Heart right ventricle (tissue), 16 donors: ENCODE measurements at regions not wholly inside any gene's neighbourhood (a gene's known extent, or its start where the extent isn't known, plus 50 kb on each side); places are given as distances from the start of the nearest gene placed in this dataset.

Experiments used
- ATAC-seq, 8 donors: fragments of 200-7000 bp; cut with Tn5 transposase; one replicate each; pipeline ENCODE4 v1.9.1; 2020; ENCODE audit warnings: mild to moderate bottlenecking in 8 of 8, moderate library complexity in 8 of 8, moderate number of reproducible peaks in 1 of 8
- DNase-seq, 2 donors: peaks; one replicate each; pipeline ENCODE4 v3.0.0-alpha.2; 2020
- H3K27ac ChIP-seq, 10 donors: fragments of 200-600 bp; sonication (generic) in 2 of 10; one replicate each; pipeline versions ENCODE4 v1.5.0 to v1.8.0; 2020 to 2022; ENCODE audit warnings: mild to moderate bottlenecking in 3 of 10
- H3K27me3 ChIP-seq, 7 donors: fragments of 200-600 bp; one replicate each; pipeline ENCODE4 v1.8.0; 2021 to 2022; ENCODE audit warnings: mild to moderate bottlenecking in 2 of 7
- H3K36me3 ChIP-seq, 9 donors: fragments of 200-600 bp; sonication (generic) in 1 of 9; one replicate each; pipeline versions ENCODE4 v1.5.0 to v1.8.0; 2020 to 2022; ENCODE audit warnings: mild to moderate bottlenecking in 2 of 9
- H3K4me1 ChIP-seq, 9 donors: fragments of 200-600 bp; sonication (generic) in 1 of 9; one replicate each; pipeline versions ENCODE4 v1.5.0 to v1.8.0; 2020 to 2022; ENCODE audit warnings: mild to moderate bottlenecking in 4 of 9
- H3K4me3 ChIP-seq, 10 donors: fragments of 200-600 bp; sonication (generic) in 2 of 10; one replicate each; pipeline versions ENCODE4 v1.5.0 to v1.8.0; 2020 to 2022; ENCODE audit warnings: mild to moderate bottlenecking in 7 of 10, moderate library complexity in 2 of 10
- H3K9me3 ChIP-seq, 11 donors: fragments of 200-600 bp in 10 of 11; sonication (generic) in 2 of 11; one replicate each; pipeline versions ENCODE4 v1.5.0 to v1.8.0; 2013 to 2022; ENCODE audit warnings: mild to moderate bottlenecking in 2 of 11, control low read depth in 1 of 11, moderate library complexity in 1 of 11
- WGBS, 2 donors: extraction: QIAGEN DNeasy Blood & Tissue Kit; methylation state at CpG; one replicate each; pipeline ENCODE4 v1.1.7; 2013; ENCODE audit warnings: inconsistent platforms in 1 of 2; 5-methylcytosine and 5-hydroxymethylcytosine counted together
- intact Hi-C, 10 donors: fragments of 100-400 bp; cut with DNase I; formaldehyde crosslinking; loops; one replicate each; pipeline versions ENCODE4 v1.11.1 to v1.14.2; 2022
- TF ChIP-seq, protein P1 (sequence below), 9 donors: fragments of 200-600 bp; sonication (generic) in 2 of 9; IDR thresholded peaks; one replicate each; pipeline versions ENCODE4 v1.5.0 to v1.8.0; 2021 to 2022; ENCODE audit warnings: antibody characterized with exemption in 9 of 9, mild to moderate bottlenecking in 5 of 9, moderate library complexity in 1 of 9
- donor health status: Arrhythmogenic right ventricular cardiomyopathy.
- donor health status: ischemic (EF 13 %, LVEDD 7.1; RV severe dilation, severe dysfunction).
- donor health status: healthy with polysubstance abuse.
- donor health status: DM: no; HTN: yes; CAD: no.
- donor health status: DM: no; HTN: no; CAD: no.
- donor health status: ischemic (EF 25% LVEDD 6.9; RV normal size, moderate dysfunction).
- donor health status: ischemic (EF 25% LVEDD 5.7; RV mildly dilated, moderate dysfunction).
- donor health status: healthy.
- donor health status: DM: yes; HTN: yes; CAD: no.
- donor health status: Ischemic cardiomyopathy.
- donor health status: ischemic (EF 35%, LVEDD 5.7; RV mildly dilated, moderate dysfunction).
- donor health status: nonischemic (EF 11% LVEDD 7.7; RV severe dilation, severe dysfunction).
- donor health status: DM: yes; HTN: yes; CAD: no.
- donor health status: PGD.
- donor health status: ischemic (EF 29% LVEDD 5.4; RV normal size, mild dysfunction).
- donor health status: nonischemic (EF 23%, LVEDD 6.1; RV moderate dilation, normal function).

DNA sequence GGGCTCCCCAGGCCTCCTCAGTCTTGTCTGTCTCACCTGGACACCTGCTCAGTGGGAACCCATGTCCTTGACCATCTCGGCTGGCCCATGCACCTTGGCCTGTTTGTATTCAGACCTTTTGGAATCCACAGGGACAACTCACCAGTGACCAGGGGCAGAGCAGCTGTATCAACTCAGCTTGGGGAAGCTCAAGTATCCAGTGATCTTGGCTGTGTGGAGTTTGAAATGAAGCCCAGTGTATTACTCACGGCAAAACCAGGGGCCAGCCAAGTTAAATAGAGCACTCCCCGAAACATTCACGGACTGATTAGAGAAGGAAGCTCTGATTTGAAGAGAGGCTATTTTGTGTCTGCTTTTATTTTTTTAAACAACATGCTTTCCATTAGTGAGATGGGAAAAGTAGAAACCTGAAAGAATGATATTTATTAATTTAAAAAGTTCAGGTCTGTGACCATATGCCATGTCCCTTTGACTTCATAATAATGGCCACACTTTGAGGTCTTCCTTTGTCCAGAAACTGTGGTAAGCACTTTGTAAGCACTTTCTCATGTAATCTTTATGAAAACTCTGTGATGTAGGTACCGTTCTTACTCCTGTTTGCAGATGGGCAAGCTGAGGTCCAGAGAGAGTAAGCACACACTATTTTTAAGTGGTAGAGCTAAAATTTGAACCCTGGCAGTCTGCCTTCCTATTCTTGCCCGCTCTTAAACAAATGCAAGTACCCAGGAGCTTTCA lies 656.5 kb downstream of the BNC2 start:
- TF ChIP-seq, protein P1, sequence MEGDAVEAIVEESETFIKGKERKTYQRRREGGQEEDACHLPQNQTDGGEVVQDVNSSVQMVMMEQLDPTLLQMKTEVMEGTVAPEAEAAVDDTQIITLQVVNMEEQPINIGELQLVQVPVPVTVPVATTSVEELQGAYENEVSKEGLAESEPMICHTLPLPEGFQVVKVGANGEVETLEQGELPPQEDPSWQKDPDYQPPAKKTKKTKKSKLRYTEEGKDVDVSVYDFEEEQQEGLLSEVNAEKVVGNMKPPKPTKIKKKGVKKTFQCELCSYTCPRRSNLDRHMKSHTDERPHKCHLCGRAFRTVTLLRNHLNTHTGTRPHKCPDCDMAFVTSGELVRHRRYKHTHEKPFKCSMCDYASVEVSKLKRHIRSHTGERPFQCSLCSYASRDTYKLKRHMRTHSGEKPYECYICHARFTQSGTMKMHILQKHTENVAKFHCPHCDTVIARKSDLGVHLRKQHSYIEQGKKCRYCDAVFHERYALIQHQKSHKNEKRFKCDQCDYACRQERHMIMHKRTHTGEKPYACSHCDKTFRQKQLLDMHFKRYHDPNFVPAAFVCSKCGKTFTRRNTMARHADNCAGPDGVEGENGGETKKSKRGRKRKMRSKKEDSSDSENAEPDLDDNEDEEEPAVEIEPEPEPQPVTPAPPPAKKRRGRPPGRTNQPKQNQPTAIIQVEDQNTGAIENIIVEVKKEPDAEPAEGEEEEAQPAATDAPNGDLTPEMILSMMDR (IDR thresholded peaks at IDR 0.05), result no peak
- intact Hi-C loops, result no loop called here
- DNase-seq (peak; percentile 26 to 82), ATAC-seq (peak; percentile 94 to 99 (median 96))
- H3K4me1 ChIP-seq, result peaks cover 0 to 28% (median 13%) of the 10 kb centered on the region in 9 donors
- H3K4me3 ChIP-seq, result no peak overlapping the region
- no peaks in the 10 kb centered on the region for H3K9me3 ChIP-seq
- H3K27me3 ChIP-seq, result peaks cover 0 to 6% (median 0%) of the 10 kb centered on the region in 7 donors
- H3K36me3 ChIP-seq, result no peaks in the 10 kb centered on the region
- 32 to 40% methylated on average over 6 of the region's 6 CpGs for WGBS, 2 donors
- H3K27ac ChIP-seq, result peak overlapping the region in 9 of 10 donors; percentile 18 to 79 (median 42)

DNA sequence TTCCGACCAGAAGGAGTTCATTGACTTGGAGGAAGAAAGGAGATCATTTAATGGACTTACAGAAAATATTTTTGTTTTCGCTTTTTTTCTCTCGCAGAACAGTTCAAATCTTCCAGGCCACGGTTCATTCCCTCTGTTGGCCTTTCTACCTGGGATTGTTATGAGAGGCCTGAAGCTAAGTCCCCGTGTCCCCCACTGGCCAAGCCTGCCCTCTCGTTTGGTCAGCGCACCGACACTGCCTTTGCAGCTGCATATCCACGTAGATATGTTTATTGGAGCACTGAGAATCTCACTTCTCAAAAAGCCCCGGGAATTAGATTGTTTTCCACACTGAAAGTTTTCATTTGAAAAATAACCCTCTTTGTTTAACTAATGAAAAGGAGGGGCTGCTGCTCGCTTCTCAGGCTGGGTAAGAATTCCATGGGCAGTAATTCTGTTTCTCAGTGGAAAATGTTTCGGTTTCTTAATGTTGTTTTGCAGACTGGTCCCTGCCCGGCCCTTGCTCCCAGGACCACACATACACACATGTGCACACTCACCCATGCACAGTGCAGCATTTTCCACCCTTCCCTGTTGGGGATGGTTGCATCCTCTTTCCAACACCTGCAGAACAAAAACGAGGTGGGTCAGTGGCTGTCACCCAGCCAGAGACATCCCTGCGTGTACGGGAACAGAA lies 655.7 kb downstream of the BNC2 start:
- no peak overlapping the region for H3K4me3 ChIP-seq
- H3K27ac ChIP-seq, result peak overlapping the region in 7 of 10 donors; percentile 21 to 79 (median 42)
- no peaks in the 10 kb centered on the region for H3K9me3 ChIP-seq
- 61 to 75% methylated on average over 16 of the region's 16 CpGs for WGBS, 2 donors
- H3K36me3 ChIP-seq, result no peaks in the 10 kb centered on the region
- intact Hi-C loops, result no loop called here
- peaks cover 0 to 28% (median 13%) of the 10 kb centered on the region in 9 donors for H3K4me1 ChIP-seq
- ATAC-seq (peak in 1 of 8 donors; percentile 23), DNase-seq (no peak)
- TF ChIP-seq, protein P1 (IDR thresholded peaks at IDR 0.05), result no peak
- peaks cover 0 to 6% (median 0%) of the 10 kb centered on the region in 7 donors for H3K27me3 ChIP-seq

DNA sequence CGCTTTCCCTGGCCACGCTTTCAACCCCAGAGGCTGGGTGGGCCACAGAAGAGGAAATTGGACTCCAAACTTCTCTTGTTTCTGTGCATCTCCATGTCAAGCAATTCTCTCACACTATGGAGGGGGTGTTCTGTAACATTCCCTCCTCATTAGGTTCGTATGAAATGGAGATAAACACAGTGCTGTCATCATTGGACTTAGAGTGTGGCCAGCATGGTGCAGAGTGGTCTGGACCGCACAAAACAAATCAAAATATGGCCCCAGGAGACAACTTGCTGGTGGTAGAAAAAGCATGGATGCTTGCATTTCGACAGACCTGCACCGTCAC lies 655.2 kb downstream of the BNC2 start:
- no peak overlapping the region for H3K4me3 ChIP-seq
- H3K27me3 ChIP-seq, result peaks cover 0 to 8% (median 0%) of the 10 kb centered on the region in 7 donors
- no peak for DNase-seq
- TF ChIP-seq, protein P1 (IDR thresholded peaks at IDR 0.05), result no peak
- peaks cover 0 to 28% (median 13%) of the 10 kb centered on the region in 9 donors for H3K4me1 ChIP-seq
- peak in 1 of 8 donors; percentile 11 for ATAC-seq
- no peaks in the 10 kb centered on the region for H3K36me3 ChIP-seq
- peak overlapping the region in 4 of 10 donors; percentile 10 to 79 (median 42) for H3K27ac ChIP-seq
- 74 to 82% methylated on average over 6 of the region's 6 CpGs for WGBS, 2 donors
- H3K9me3 ChIP-seq, result no peaks in the 10 kb centered on the region
- intact Hi-C loops, result no loop called here

DNA sequence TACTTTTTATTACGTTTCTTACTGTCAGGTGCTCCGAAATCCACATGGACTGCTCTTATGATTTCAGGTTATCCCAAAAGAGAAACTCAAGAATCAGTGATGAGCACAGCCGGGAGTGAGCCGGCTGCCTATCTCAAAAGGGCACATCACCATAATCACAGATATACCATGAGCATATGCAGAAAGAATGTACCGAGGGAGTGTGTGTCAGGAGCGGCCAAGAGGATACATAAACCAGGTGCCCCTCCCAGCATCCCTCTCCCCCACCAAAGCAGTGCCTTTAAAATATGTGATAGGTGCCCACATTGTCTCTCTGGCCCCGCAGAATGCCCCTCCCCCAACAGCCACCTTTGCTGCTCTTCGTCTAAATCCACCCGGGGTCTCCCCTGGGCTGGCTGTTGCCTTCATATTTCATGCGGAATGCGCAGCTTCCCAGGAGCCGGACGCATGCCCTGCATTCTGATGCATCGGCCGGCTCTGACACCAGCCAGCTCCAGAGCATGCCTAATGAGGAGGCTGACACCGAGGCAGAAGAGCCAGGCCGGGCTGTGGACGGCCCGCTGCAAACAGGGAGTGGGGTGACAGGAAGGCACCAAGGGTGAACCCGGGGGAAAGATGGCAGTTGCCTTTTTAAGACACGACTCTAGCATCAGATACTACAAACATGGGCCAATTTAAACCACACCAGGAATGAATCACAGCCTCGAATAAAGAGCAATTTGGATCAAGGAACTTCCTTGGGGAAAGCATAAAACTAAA lies 652.3 kb downstream of the BNC2 start:
- Histone ChIP-seq H3K27ac (peak overlapping the region in 1 of 10 donors; percentile 36), H3K4me3 (no peak overlapping the region), H3K4me1 (peaks cover 0 to 45% (median 14%) of the 10 kb centered on the region in 9 donors), H3K27me3 (peaks cover 0 to 9% (median 0%) of the 10 kb centered on the region in 7 donors), H3K36me3 (no peaks in the 10 kb centered on the region), H3K9me3 (no peaks in the 10 kb centered on the region)
- WGBS, 2 donors, result 82 to 83% methylated on average over 22 of the region's 22 CpGs
- TF ChIP-seq, protein P1 (IDR thresholded peaks at IDR 0.05), result no peak
- DNase-seq (no peak), ATAC-seq (no peak)
- intact Hi-C loops, result no loop called here
